Esophagus muscularis mucosa (tissue), 4 donors: ENCODE measurements at regions not wholly inside any gene's neighbourhood (a gene's known extent, or its start where the extent isn't known, plus 50 kb on each side); places are given as distances from the start of the nearest gene placed in this dataset.

Experiments used
- DNase-seq: peaks from one replicate; pipeline ENCODE4 v3.0.0-alpha.2; 2017; ENCODE audit errors: extremely low spot score
- H3K27ac ChIP-seq, 4 donors: fragments of 200-600 bp; sonication (generic); replicated peaks in 1 of 4; 1 replicate in 3 of 4; 2 replicates in 1 of 4; pipeline ENCODE4 v1.5.1; 2016 to 2019; ENCODE audit warnings: mild to moderate bottlenecking in 1 of 4
- H3K27me3 ChIP-seq, 4 donors: fragments of 200-600 bp; sonication (generic); one replicate each; pipeline versions ENCODE4 v1.5.1 to v1.6.0; 2016 to 2019
- H3K36me3 ChIP-seq, 4 donors: fragments of 200-600 bp; sonication (generic); one replicate each; pipeline ENCODE4 v1.5.1; 2016 to 2019
- H3K4me1 ChIP-seq, 4 donors: fragments of 200-600 bp; sonication (generic); one replicate each; pipeline ENCODE4 v1.5.1; 2016 to 2019
- H3K4me3 ChIP-seq, 4 donors: fragments of 200-600 bp; sonication (generic); 1 replicate in 2 of 4; 2 replicates in 2 of 4; pipeline ENCODE4 v1.5.1; 2016 to 2019; ENCODE audit warnings: mild to moderate bottlenecking in 4 of 4, moderate library complexity in 1 of 4
- H3K9me3 ChIP-seq, 4 donors: fragments of 200-600 bp; sonication (generic); 1 replicate in 3 of 4; 2 replicates in 1 of 4; pipeline ENCODE4 v1.5.1; 2016 to 2019
- CTCF ChIP-seq, 3 experiments: fragments of 200-600 bp in 2 of 3; fragments of 450-650 bp in 1 of 3; sonication (generic) in 2 of 3; IDR thresholded peaks; one replicate each; pipeline ENCODE4 v1.5.1; 2017 to 2019; ENCODE audit warnings: antibody characterized with exemption in 3 of 3, mild to moderate bottlenecking in 2 of 3, moderate library complexity in 1 of 3
- EP300 ChIP-seq: sonication (generic); formaldehyde crosslinking; IDR thresholded peaks from one replicate; pipeline ENCODE4 v1.6.1; 2017; ENCODE audit warnings: antibody characterized with exemption
- POLR2A ChIP-seq: fragments of 450-650 bp; IDR thresholded peaks from one replicate; pipeline ENCODE4 v1.6.1; 2017; ENCODE audit warnings: antibody characterized with exemption, moderate library complexity, mild to moderate bottlenecking, low read depth
- POLR2AphosphoS5 ChIP-seq, 2 donors: sonication (generic); formaldehyde crosslinking; IDR thresholded peaks; one replicate each; pipeline ENCODE4 v1.6.1; 2017; ENCODE audit warnings: antibody characterized with exemption in 2 of 2
- WGBS: methylation state at CpG from one replicate; pipeline ENCODE4 v1.1.5; 2018; 5-methylcytosine and 5-hydroxymethylcytosine counted together
- intact Hi-C: fragments of 100-400 bp; cut with DNase I; formaldehyde crosslinking; loops from one replicate; pipeline ENCODE4 v1.15.1; 2023

GRCh38 chr18:10217211-10217610, 237.2 kb upstream of the APCDD1 start:
- DNase-seq: no peak
- intact Hi-C loops: no loop called here
- TF ChIP-seq POLR2AphosphoS5 (IDR thresholded peaks at IDR 0.05): no peak
- TF ChIP-seq CTCF (IDR thresholded peaks at IDR 0.05): no peak
- TF ChIP-seq EP300: no peak
- no peak for TF ChIP-seq POLR2A
- Histone ChIP-seq H3K4me3 (no peak overlapping the region), H3K36me3 (no peaks in the 10 kb centered on the region), H3K4me1 (no peaks in the 10 kb centered on the region), H3K27me3 (no peaks in the 10 kb centered on the region), H3K27ac (no peak overlapping the region), H3K9me3 (peaks cover 0 to 14% (median 2%) of the 10 kb centered on the region in 4 donors)
- WGBS: 96% methylated on average over 2 of the region's 2 CpGs

- intact Hi-C loops: no loop called here
- Histone ChIP-seq H3K4me3 (no peak overlapping the region), H3K4me1 (peaks cover 3 to 7% (median 5%) of the 10 kb centered on the region in 4 donors), H3K36me3 (no peaks in the 10 kb centered on the region), H3K9me3 (peaks cover 0 to 20% (median 10%) of the 10 kb centered on the region in 4 donors), H3K27me3 (no peaks in the 10 kb centered on the region), H3K27ac (no peak overlapping the region)
- TF ChIP-seq POLR2A: no peak
- peak; percentile 68 for DNase-seq
- WGBS: 99% methylated on average over 6 of the region's 6 CpGs
Observed at GRCh38 chr18:10225300-10225699, 229.1 kb upstream of the APCDD1 start.

GRCh38 chr18:10226971-10227370, 227.5 kb upstream of the APCDD1 start:
- Histone ChIP-seq H3K27me3 (no peaks in the 10 kb centered on the region), H3K36me3 (no peaks in the 10 kb centered on the region), H3K4me1 (peaks cover 5 to 9% (median 6%) of the 10 kb centered on the region in 4 donors), H3K27ac (no peak overlapping the region), H3K4me3 (no peak overlapping the region), H3K9me3 (peaks cover 0 to 20% (median 9%) of the 10 kb centered on the region in 4 donors)
- TF ChIP-seq POLR2A: no peak
- no peak for TF ChIP-seq POLR2AphosphoS5 (IDR thresholded peaks at IDR 0.05)
- TF ChIP-seq EP300: no peak
- TF ChIP-seq CTCF (IDR thresholded peaks at IDR 0.05): no peak
- intact Hi-C loops: no loop called here
- peak; percentile 89 for DNase-seq
- WGBS: 90% methylated on average over 2 of the region's 2 CpGs

GRCh38 chr18:10228326-10228725, 226.1 kb upstream of the APCDD1 start:
- H3K9me3 ChIP-seq: peaks cover 0 to 20% (median 9%) of the 10 kb centered on the region in 4 donors
- no peak overlapping the region for H3K27ac ChIP-seq
- H3K4me1 ChIP-seq: peaks cover 5 to 9% (median 6%) of the 10 kb centered on the region in 4 donors
- H3K4me3 ChIP-seq: no peak overlapping the region
- H3K36me3 ChIP-seq: no peaks in the 10 kb centered on the region
- DNase-seq: peak; percentile 55
- no peak for TF ChIP-seq CTCF (IDR thresholded peaks at IDR 0.05)
- no peak for TF ChIP-seq EP300
- no peak for TF ChIP-seq POLR2A
- TF ChIP-seq POLR2AphosphoS5 (IDR thresholded peaks at IDR 0.05): no peak
- no peaks in the 10 kb centered on the region for H3K27me3 ChIP-seq
- intact Hi-C loops: no loop called here

GRCh38 chr18:10229458-10229857, 225.0 kb upstream of the APCDD1 start:
- no peaks in the 10 kb centered on the region for H3K36me3 ChIP-seq
- peaks cover 5 to 13% (median 10%) of the 10 kb centered on the region in 4 donors for H3K4me1 ChIP-seq
- peaks cover 0 to 20% (median 9%) of the 10 kb centered on the region in 4 donors for H3K9me3 ChIP-seq
- no peaks in the 10 kb centered on the region for H3K27me3 ChIP-seq
- 40% methylated on average over 1 of the region's 3 CpGs for WGBS
- intact Hi-C loops: no loop called here
- no peak for TF ChIP-seq POLR2AphosphoS5 (IDR thresholded peaks at IDR 0.05)
- no peak for TF ChIP-seq CTCF (IDR thresholded peaks at IDR 0.05)
- no peak for TF ChIP-seq POLR2A
- TF ChIP-seq EP300: no peak
- no peak overlapping the region for H3K27ac ChIP-seq
- peak; percentile 34 for DNase-seq
- no peak overlapping the region for H3K4me3 ChIP-seq
